RWPE2 (cell line): ENCODE measurements at regions not wholly inside any gene's neighbourhood (a gene's known extent, or its start where the extent isn't known, plus 50 kb on each side); places are given as distances from the start of the nearest gene placed in this dataset.
A peak's percentile ranks its signal among the peaks of the same experiment; 100 is the strongest.

Source experiments
- ATAC-seq: fragments of 200-7000 bp; cut with Tn5 transposase; 3 replicates; pipeline ENCODE4 v1.9.1; 2021; ENCODE audit warnings: low read depth
- DNase-seq: peaks from one replicate; pipeline ENCODE4 v3.0.0-alpha.2; 2020; ENCODE audit warnings: low spot score
- H3K27ac ChIP-seq: fragments of 450-650 bp; 2 replicates; pipeline ENCODE4 v1.5.1; 2017; ENCODE audit warnings: mild to moderate bottlenecking; ENCODE audit not compliant: poor library complexity, severe bottlenecking
- H3K27me3 ChIP-seq: fragments of 250-450 bp; sonication (Bioruptor Pico); 2 replicates; pipeline ENCODE4 v1.5.1; 2021; ENCODE audit warnings: mild to moderate bottlenecking, moderate library complexity; ENCODE audit not compliant: insufficient read depth, poor library complexity, severe bottlenecking
- H3K36me3 ChIP-seq: fragments of 250-450 bp; sonication (Bioruptor Pico); 2 replicates; pipeline ENCODE4 v1.5.1; 2020; ENCODE audit warnings: low read depth, mild to moderate bottlenecking, moderate library complexity
- H3K4me1 ChIP-seq: fragments of 250-450 bp; sonication (Bioruptor Pico); 2 replicates; pipeline ENCODE4 v1.5.1; 2021; ENCODE audit warnings: mild to moderate bottlenecking, moderate library complexity; ENCODE audit not compliant: insufficient read depth, poor library complexity, severe bottlenecking
- H3K4me3 ChIP-seq: fragments of 250-450 bp; sonication (Bioruptor Pico); 2 replicates; pipeline ENCODE4 v1.5.1; 2021; ENCODE audit warnings: mild to moderate bottlenecking, moderate library complexity; ENCODE audit not compliant: severe bottlenecking
- H3K9me3 ChIP-seq: fragments of 250-450 bp; sonication (Bioruptor Pico); 2 replicates; pipeline ENCODE4 v1.5.1; 2021; ENCODE audit warnings: mild to moderate bottlenecking, moderate library complexity; ENCODE audit not compliant: severe bottlenecking
- CTCF ChIP-seq: fragments of 450-650 bp; IDR thresholded peaks from one replicate; pipeline ENCODE4 v1.5.1; 2017; ENCODE audit warnings: mild to moderate bottlenecking, moderate library complexity; ENCODE audit not compliant: poor library complexity, severe bottlenecking

- H3K27me3 ChIP-seq = no peaks in the 10 kb centered on the region
- no peaks in the 10 kb centered on the region for H3K36me3 ChIP-seq
- no peak overlapping the region for H3K4me3 ChIP-seq
- TF ChIP-seq CTCF = no peak
- peaks cover 1% of the 10 kb centered on the region for H3K4me1 ChIP-seq
- ATAC-seq = no peak
- DNase-seq = no peak
- H3K9me3 ChIP-seq = no peaks in the 10 kb centered on the region
- H3K27ac ChIP-seq = no peak overlapping the region
Measured at GRCh38 chr12:67876305-67876915, 112.8 kb upstream of the IFNG-AS1 start.

GRCh38 chr12:67877727-67878126 is 111.5 kb upstream of the IFNG-AS1 start:
- Histone ChIP-seq H3K4me1 (peaks cover 3% of the 10 kb centered on the region), H3K4me3 (no peak overlapping the region), H3K36me3 (no peaks in the 10 kb centered on the region), H3K27ac (no peak overlapping the region), H3K9me3 (no peaks in the 10 kb centered on the region), H3K27me3 (no peaks in the 10 kb centered on the region)
- TF ChIP-seq CTCF = no peak
- no peak for ATAC-seq
- DNase-seq = no peak

- no peak overlapping the region for H3K4me3 ChIP-seq
- DNase-seq (no peak), ATAC-seq (no peak)
- no peaks in the 10 kb centered on the region for H3K27me3 ChIP-seq
- no peaks in the 10 kb centered on the region for H3K9me3 ChIP-seq
- no peak overlapping the region for H3K27ac ChIP-seq
- no peaks in the 10 kb centered on the region for H3K36me3 ChIP-seq
- H3K4me1 ChIP-seq = peaks cover 3% of the 10 kb centered on the region
- no peak for TF ChIP-seq CTCF
Measured at GRCh38 chr12:67879937-67880336, 109.3 kb upstream of the IFNG-AS1 start.

- no peaks in the 10 kb centered on the region for H3K27me3 ChIP-seq
- no peak overlapping the region for H3K27ac ChIP-seq
- H3K36me3 ChIP-seq = no peaks in the 10 kb centered on the region
- no peaks in the 10 kb centered on the region for H3K9me3 ChIP-seq
- DNase-seq = no peak
- H3K4me3 ChIP-seq = no peak overlapping the region
- H3K4me1 ChIP-seq = peaks cover 3% of the 10 kb centered on the region
- no peak for TF ChIP-seq CTCF
- ATAC-seq = peak; percentile 57
Measured at GRCh38 chr12:67881565-67881964, 107.7 kb upstream of the IFNG-AS1 start.

GRCh38 chr12:67884596-67884995 is 104.7 kb upstream of the IFNG-AS1 start:
- H3K36me3 ChIP-seq = no peaks in the 10 kb centered on the region
- no peak overlapping the region for H3K4me3 ChIP-seq
- ATAC-seq = no peak
- no peak overlapping the region for H3K27ac ChIP-seq
- no peak for DNase-seq
- peaks cover 3% of the 10 kb centered on the region for H3K4me1 ChIP-seq
- no peaks in the 10 kb centered on the region for H3K9me3 ChIP-seq
- TF ChIP-seq CTCF = no peak
- no peaks in the 10 kb centered on the region for H3K27me3 ChIP-seq
